Prostate gland (tissue), 2 donors: ENCODE measurements at regions not wholly inside any gene's neighbourhood (a gene's known extent, or its start where the extent isn't known, plus 50 kb on each side); places are given as distances from the start of the nearest gene placed in this dataset.

Experiments
- POLR2A ChIP-seq: fragments of 450-650 bp; IDR thresholded peaks from one replicate; pipeline ENCODE4 v1.6.1; 2016; ENCODE audit warnings: antibody characterized with exemption, mild to moderate bottlenecking
- TF ChIP-seq, protein P1 (sequence below), 4 experiments: fragments of 200-600 bp in 2 of 4; fragments of 450-650 bp in 2 of 4; sonication (generic) in 2 of 4; IDR thresholded peaks; 1 replicate in 3 of 4; 2 replicates in 1 of 4; pipeline ENCODE4 v1.5.1; 2016 to 2019; ENCODE audit warnings: antibody characterized with exemption in 4 of 4, mild to moderate bottlenecking in 2 of 4, moderate library complexity in 2 of 4

DNA sequence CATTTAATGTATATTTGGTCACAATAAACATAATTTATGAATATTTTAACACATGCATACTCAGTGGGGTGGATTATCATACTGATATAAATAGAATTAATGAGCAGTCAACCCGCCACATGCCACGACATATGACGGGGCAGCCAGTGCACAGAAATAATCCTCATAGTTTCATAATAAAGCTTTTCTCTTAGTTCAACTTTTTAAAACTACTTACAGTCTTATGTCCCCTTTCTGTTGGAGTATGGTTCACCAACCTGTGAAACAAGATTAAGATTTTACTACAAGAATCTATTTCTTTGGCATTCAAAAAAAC is 75.6 kb upstream of the ETAA1 start:
- TF ChIP-seq, protein P1, sequence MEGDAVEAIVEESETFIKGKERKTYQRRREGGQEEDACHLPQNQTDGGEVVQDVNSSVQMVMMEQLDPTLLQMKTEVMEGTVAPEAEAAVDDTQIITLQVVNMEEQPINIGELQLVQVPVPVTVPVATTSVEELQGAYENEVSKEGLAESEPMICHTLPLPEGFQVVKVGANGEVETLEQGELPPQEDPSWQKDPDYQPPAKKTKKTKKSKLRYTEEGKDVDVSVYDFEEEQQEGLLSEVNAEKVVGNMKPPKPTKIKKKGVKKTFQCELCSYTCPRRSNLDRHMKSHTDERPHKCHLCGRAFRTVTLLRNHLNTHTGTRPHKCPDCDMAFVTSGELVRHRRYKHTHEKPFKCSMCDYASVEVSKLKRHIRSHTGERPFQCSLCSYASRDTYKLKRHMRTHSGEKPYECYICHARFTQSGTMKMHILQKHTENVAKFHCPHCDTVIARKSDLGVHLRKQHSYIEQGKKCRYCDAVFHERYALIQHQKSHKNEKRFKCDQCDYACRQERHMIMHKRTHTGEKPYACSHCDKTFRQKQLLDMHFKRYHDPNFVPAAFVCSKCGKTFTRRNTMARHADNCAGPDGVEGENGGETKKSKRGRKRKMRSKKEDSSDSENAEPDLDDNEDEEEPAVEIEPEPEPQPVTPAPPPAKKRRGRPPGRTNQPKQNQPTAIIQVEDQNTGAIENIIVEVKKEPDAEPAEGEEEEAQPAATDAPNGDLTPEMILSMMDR (IDR thresholded peaks at IDR 0.05) = no peak
- TF ChIP-seq POLR2A = no peak
